MM.1S (cell line): ENCODE measurements at regions not wholly inside any gene's neighbourhood (a gene's known extent, or its start where the extent isn't known, plus 50 kb on each side); places are given as distances from the start of the nearest gene placed in this dataset.
"Not testable (repeated sequence)": the region's sequence is repeated elsewhere in the genome, so short reads cannot be mapped to it uniquely, and the experiment has no call there.

ENCODE experiments used
- EZH2 ChIP-seq: fragments of 300-600 bp; sonication (generic); optimal IDR thresholded peaks from 2 replicates; pipeline ENCODE3; 2017; ENCODE audit warnings: low read depth, mild to moderate bottlenecking, antibody characterized with exemption, low read length, mixed read lengths
- EZH2phosphoT487 ChIP-seq: fragments of 300-600 bp; sonication (generic); IDR thresholded peaks from 2 replicates; pipeline ENCODE4 v1.6.1; 2018; ENCODE audit warnings: antibody characterized with exemption, low read length
- TF ChIP-seq, protein P1 (sequence below): fragments of 300-600 bp; sonication (generic); IDR thresholded peaks from 2 replicates; pipeline ENCODE4 v1.5.1; 2016; ENCODE audit warnings: antibody characterized with exemption, low read length, mixed read lengths

DNA sequence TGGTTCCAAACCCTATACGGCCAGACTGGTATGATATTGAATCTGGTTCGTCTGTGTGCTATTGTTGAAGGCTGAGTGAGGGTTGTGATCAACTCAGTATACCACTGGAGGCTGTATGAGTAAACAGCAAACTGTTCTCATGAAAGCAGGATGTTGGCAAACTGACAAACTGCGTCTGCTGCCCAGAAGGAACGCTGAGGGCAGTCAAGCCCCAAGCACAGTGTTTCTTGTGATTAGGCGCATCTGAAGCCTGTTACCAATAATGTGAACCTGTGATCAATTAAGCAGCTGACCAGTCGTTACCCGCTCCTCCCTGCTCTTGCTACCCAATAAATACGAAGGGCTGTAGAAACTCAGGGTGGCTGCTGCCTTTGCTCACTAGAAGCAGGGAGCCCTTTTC is 90.0 kb upstream of the METAP2 start:
- TF ChIP-seq, protein P1, sequence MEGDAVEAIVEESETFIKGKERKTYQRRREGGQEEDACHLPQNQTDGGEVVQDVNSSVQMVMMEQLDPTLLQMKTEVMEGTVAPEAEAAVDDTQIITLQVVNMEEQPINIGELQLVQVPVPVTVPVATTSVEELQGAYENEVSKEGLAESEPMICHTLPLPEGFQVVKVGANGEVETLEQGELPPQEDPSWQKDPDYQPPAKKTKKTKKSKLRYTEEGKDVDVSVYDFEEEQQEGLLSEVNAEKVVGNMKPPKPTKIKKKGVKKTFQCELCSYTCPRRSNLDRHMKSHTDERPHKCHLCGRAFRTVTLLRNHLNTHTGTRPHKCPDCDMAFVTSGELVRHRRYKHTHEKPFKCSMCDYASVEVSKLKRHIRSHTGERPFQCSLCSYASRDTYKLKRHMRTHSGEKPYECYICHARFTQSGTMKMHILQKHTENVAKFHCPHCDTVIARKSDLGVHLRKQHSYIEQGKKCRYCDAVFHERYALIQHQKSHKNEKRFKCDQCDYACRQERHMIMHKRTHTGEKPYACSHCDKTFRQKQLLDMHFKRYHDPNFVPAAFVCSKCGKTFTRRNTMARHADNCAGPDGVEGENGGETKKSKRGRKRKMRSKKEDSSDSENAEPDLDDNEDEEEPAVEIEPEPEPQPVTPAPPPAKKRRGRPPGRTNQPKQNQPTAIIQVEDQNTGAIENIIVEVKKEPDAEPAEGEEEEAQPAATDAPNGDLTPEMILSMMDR, result not testable (repeated sequence)
- TF ChIP-seq EZH2, EZH2phosphoT487: not testable (repeated sequence)
